ENCODE measurements at regions not wholly inside any gene's neighbourhood (a gene's known extent, or its start where the extent isn't known, plus 50 kb on each side); places are given as distances from the start of the nearest gene placed in this dataset.
"Not testable (repeated sequence)": the region's sequence is repeated elsewhere in the genome, so short reads cannot be mapped to it uniquely, and the experiment has no call there.

GRCh38 chr14:89468030-89468429, 51.0 kb upstream of the FOXN3 start:
- peaks cover 5 to 15% of the 10 kb centered on the region in 2 experiments; a peak in 4 of 5 replicates for H3K4me1 ChIP-seq (replicated peaks in 1 of 2; ENCODE audit: control insufficient read depth in 2 of 2, insufficient read depth in 2 of 2, low read length in 2 of 2)
- H3K9me1 ChIP-seq (ENCODE audit: control insufficient read depth, insufficient read depth, low read length); H3K4me2 ChIP-seq (ENCODE audit: insufficient read depth, low read length); POLR2A ChIA-PET; H3K9me3 ChIP-seq (replicated peaks; ENCODE audit: control insufficient read depth, insufficient read depth, low read depth, low read length); CTCF ChIA-PET (ENCODE audit: low intra/inter-chr PET ratio); BruUV-seq (replicated peaks); FAIRE-seq; ATAC-seq; H4K20me1 ChIP-seq (replicated peaks; ENCODE audit: control insufficient read depth, insufficient read depth, low read length); H3K79me2 ChIP-seq (ENCODE audit: control insufficient read depth, insufficient read depth, low read length); H3K36me3 ChIP-seq (ENCODE audit: control insufficient read depth, insufficient read depth, low read length); H3K27me3 ChIP-seq (ENCODE audit: control insufficient read depth in 2 of 2, insufficient read depth in 2 of 2, low read length in 2 of 2); in situ Hi-C loops (cut with MboI); intact Hi-C loops (cut with micrococcal nuclease); H3K27ac ChIP-seq (ENCODE audit: extremely low read depth, low read depth, low read length); H2AFZ ChIP-seq (ENCODE audit: low read depth, low read length); DNase-seq (ENCODE audit: extremely low read depth in 1 of 4, low spot score in 3 of 4); H3K4me3 ChIP-seq; H3K9ac ChIP-seq (ENCODE audit: insufficient read depth in 1 of 2, low read depth in 2 of 2, low read length in 2 of 2): not testable (repeated sequence)
- WGBS (ENCODE audit: insufficient coverage, low coverage, missing lambda C conversion rate), result 43% methylated on average over 5 of the region's 6 CpGs

GRCh38 chr14:89466944-89467343, 49.9 kb upstream of the FOXN3 start:
- intact Hi-C loops (cut with micrococcal nuclease), result no loop called here
- H2AFZ ChIP-seq (ENCODE audit: low read depth, low read length), result peak overlapping the region; percentile 22; the same call in 1 of the 2 replicates
- H3K4me1 ChIP-seq (replicated peaks in 1 of 2; ENCODE audit: control insufficient read depth in 2 of 2, insufficient read depth in 2 of 2, low read length in 2 of 2), result peaks cover 5 to 15% of the 10 kb centered on the region in 2 experiments; a peak in 4 of 5 replicates
- no peaks in the 10 kb centered on the region for H3K9me3 ChIP-seq (replicated peaks; ENCODE audit: control insufficient read depth, insufficient read depth, low read depth, low read length)
- FAIRE-seq (no peak), ATAC-seq (no peak), DNase-seq (ENCODE audit: extremely low read depth in 1 of 4, low spot score in 3 of 4) (no peak)
- CTCF ChIA-PET (ENCODE audit: low intra/inter-chr PET ratio), result no interaction called here
- WGBS (ENCODE audit: insufficient coverage, low coverage, missing lambda C conversion rate), result 26% methylated on average over 10 of the region's 14 CpGs
- H4K20me1 ChIP-seq (replicated peaks; ENCODE audit: control insufficient read depth, insufficient read depth, low read length), result peaks cover 6% of the 10 kb centered on the region; the same call in 1 of the 2 replicates
- no peak overlapping the region for H3K4me3 ChIP-seq
- no TSS peak for BruUV-seq (replicated peaks)
- H3K27ac ChIP-seq (ENCODE audit: extremely low read depth, low read depth, low read length), result no peak overlapping the region
- H3K4me2 ChIP-seq (ENCODE audit: insufficient read depth, low read length), result no peak overlapping the region
- no peaks in the 10 kb centered on the region for H3K36me3 ChIP-seq (ENCODE audit: control insufficient read depth, insufficient read depth, low read length)
- no peaks in the 10 kb centered on the region for H3K79me2 ChIP-seq (ENCODE audit: control insufficient read depth, insufficient read depth, low read length)
- POLR2A ChIA-PET, result interaction anchor here (0.7 kb wide), 1 partner anchor 51 kb away, joined by 3 read pairs; no protein-coding TSS in a partner anchor
- no peak overlapping the region for H3K9ac ChIP-seq (ENCODE audit: insufficient read depth in 1 of 2, low read depth in 2 of 2, low read length in 2 of 2)
- H3K9me1 ChIP-seq (ENCODE audit: control insufficient read depth, insufficient read depth, low read length), result no peaks in the 10 kb centered on the region
- in situ Hi-C loops (cut with MboI), result no loop called here
- H3K27me3 ChIP-seq (ENCODE audit: control insufficient read depth in 2 of 2, insufficient read depth in 2 of 2, low read length in 2 of 2), result no peaks in the 10 kb centered on the region
- no peak for TF ChIP-seq CBX8 (IDR thresholded peaks at IDR 0.05; ENCODE audit: borderline replicate concordance, extremely low read depth, low read depth, low read length, poor library complexity, severe bottlenecking)
- TF ChIP-seq CAMTA2 (CRISPR knock-in tag; conservative IDR thresholded peaks at IDR 0.05), result no peak
- TF ChIP-seq RBM34 (IDR thresholded peaks at IDR 0.05; ENCODE audit: borderline replicate concordance, insufficient read depth, low read length), result no peak
- TF ChIP-seq, protein P1, sequence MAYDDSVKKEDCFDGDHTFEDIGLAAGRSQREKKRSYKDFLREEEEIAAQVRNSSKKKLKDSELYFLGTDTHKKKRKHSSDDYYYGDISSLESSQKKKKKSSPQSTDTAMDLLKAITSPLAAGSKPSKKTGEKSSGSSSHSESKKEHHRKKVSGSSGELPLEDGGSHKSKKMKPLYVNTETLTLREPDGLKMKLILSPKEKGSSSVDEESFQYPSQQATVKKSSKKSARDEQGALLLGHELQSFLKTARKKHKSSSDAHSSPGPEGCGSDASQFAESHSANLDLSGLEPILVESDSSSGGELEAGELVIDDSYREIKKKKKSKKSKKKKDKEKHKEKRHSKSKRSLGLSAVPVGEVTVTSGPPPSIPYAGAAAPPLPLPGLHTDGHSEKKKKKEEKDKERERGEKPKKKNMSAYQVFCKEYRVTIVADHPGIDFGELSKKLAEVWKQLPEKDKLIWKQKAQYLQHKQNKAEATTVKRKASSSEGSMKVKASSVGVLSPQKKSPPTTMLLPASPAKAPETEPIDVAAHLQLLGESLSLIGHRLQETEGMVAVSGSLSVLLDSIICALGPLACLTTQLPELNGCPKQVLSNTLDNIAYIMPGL (CRISPR knock-in tag; IDR thresholded peaks at IDR 0.05), result no peak
- TF ChIP-seq ZFP30 (CRISPR knock-in tag; IDR thresholded peaks at IDR 0.05; ENCODE audit: borderline replicate concordance), result no peak
- TF ChIP-seq, protein P2, sequence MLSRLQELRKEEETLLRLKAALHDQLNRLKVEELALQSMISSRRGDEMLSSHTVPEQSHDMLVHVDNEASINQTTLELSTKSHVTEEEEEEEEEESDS (CRISPR knock-in tag; IDR thresholded peaks at IDR 0.05), result no peak
- TF ChIP-seq, protein P3, sequence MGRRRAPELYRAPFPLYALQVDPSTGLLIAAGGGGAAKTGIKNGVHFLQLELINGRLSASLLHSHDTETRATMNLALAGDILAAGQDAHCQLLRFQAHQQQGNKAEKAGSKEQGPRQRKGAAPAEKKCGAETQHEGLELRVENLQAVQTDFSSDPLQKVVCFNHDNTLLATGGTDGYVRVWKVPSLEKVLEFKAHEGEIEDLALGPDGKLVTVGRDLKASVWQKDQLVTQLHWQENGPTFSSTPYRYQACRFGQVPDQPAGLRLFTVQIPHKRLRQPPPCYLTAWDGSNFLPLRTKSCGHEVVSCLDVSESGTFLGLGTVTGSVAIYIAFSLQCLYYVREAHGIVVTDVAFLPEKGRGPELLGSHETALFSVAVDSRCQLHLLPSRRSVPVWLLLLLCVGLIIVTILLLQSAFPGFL (CRISPR knock-in tag; IDR thresholded peaks at IDR 0.05), result no peak
- TF ChIP-seq ZNF133 (CRISPR knock-in tag; IDR thresholded peaks at IDR 0.05), result no peak
- TF ChIP-seq CBX3 (IDR thresholded peaks at IDR 0.05; ENCODE audit: borderline replicate concordance in 1 of 2, low read length in 2 of 2), result no peak
- no peak for TF ChIP-seq DIDO1 (tag; IDR thresholded peaks at IDR 0.05; ENCODE audit: low read depth)
- no peak for TF ChIP-seq MCM7 (IDR thresholded peaks at IDR 0.05)
